H1 (cell line): ENCODE measurements at regions not wholly inside any gene's neighbourhood (a gene's known extent, or its start where the extent isn't known, plus 50 kb on each side); places are given as distances from the start of the nearest gene placed in this dataset.

Experiments used
- CHD7 ChIP-seq: fragments of 300-600 bp; sonication (generic); IDR thresholded peaks from 2 replicates; pipeline ENCODE4 v1.7.1; 2012; ENCODE audit warnings: low read length, moderate library complexity, mild to moderate bottlenecking, inconsistent platforms; ENCODE audit not compliant: insufficient replicate concordance
- SP2 ChIP-seq: IDR thresholded peaks from 2 replicates; pipeline ENCODE4 v1.6.1; 2012; ENCODE audit warnings: mild to moderate bottlenecking, low read length, inconsistent platforms
- TEAD4 ChIP-seq: IDR thresholded peaks from 2 replicates; pipeline ENCODE4 v1.6.1; 2012; ENCODE audit warnings: low read depth, low read length, inconsistent platforms, mixed read lengths

- no peak for TF ChIP-seq CHD7
- no peak for TF ChIP-seq TEAD4
- no peak for TF ChIP-seq SP2
Observed at GRCh38 chr21:35828161-35828560, 232.2 kb downstream of the SETD4 start (continued).
